ENCODE measurements at regions not wholly inside any gene's neighbourhood (a gene's known extent, or its start where the extent isn't known, plus 50 kb on each side); places are given as distances from the start of the nearest gene placed in this dataset.

DNA sequence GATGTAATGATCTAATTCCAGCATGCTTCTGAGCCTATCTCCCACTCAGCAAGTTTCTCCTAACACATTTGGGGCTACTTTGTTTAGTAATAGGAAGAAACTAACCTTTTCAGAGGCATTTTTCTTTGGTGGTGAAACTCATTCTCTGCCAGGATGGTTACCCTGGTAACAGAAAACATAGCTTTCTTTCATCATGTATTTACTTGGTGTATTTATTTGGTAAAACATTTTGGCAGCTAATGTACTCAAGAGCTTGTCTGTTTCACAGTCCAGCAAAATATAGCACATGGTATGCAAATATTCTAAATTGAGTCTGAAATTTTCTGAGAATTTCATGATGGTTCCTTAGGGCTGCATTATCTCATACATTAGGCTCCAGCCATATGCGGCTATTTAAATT is 100.0 kb downstream of the SLC35B3 start:
- no peaks in the 10 kb centered on the region for H3K4me1 ChIP-seq
- no peaks in the 10 kb centered on the region for H3K27me3 ChIP-seq
- H3K36me3 ChIP-seq: no peaks in the 10 kb centered on the region
- H3K9me3 ChIP-seq: no peaks in the 10 kb centered on the region
- WGBS, 4 donors: 89 to 97% (median 95%) methylated on average over 1 of the region's 1 CpG
- H3K27ac ChIP-seq: no peak overlapping the region
- intact Hi-C loops (cut with DNase I): no loop called here
- no peak overlapping the region for H3K4me3 ChIP-seq
- no peak for ATAC-seq
- TF ChIP-seq, protein P1, sequence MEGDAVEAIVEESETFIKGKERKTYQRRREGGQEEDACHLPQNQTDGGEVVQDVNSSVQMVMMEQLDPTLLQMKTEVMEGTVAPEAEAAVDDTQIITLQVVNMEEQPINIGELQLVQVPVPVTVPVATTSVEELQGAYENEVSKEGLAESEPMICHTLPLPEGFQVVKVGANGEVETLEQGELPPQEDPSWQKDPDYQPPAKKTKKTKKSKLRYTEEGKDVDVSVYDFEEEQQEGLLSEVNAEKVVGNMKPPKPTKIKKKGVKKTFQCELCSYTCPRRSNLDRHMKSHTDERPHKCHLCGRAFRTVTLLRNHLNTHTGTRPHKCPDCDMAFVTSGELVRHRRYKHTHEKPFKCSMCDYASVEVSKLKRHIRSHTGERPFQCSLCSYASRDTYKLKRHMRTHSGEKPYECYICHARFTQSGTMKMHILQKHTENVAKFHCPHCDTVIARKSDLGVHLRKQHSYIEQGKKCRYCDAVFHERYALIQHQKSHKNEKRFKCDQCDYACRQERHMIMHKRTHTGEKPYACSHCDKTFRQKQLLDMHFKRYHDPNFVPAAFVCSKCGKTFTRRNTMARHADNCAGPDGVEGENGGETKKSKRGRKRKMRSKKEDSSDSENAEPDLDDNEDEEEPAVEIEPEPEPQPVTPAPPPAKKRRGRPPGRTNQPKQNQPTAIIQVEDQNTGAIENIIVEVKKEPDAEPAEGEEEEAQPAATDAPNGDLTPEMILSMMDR (IDR thresholded peaks at IDR 0.05): no peak
- TF ChIP-seq POLR2A (IDR thresholded peaks at IDR 0.05): no peak
- no peak for DNase-seq

DNA sequence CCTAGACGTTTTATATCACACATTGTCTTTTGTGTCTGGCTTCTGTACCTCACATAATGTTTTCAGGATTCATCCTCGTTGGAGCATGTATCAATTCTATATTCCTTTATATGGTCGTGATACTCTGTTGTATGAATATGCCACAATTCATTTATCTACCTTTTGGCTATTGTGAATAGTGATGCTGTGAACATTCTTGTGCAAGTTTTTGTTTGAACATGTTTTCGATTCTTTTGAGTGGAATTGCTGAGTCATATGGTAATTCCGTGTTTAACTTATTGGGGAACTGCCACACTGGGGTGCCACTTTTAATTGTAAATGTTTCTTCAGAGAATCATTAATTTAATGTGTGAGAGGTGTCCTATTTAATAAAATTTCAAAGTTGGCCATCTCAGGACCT is 101.2 kb downstream of the SLC35B3 start:
- TF ChIP-seq POLR2A (IDR thresholded peaks at IDR 0.05): no peak
- TF ChIP-seq, protein P1 (IDR thresholded peaks at IDR 0.05): no peak
- no peaks in the 10 kb centered on the region for H3K27me3 ChIP-seq
- no peak for DNase-seq
- no peak overlapping the region for H3K27ac ChIP-seq
- H3K4me3 ChIP-seq: no peak overlapping the region
- no peaks in the 10 kb centered on the region for H3K36me3 ChIP-seq
- H3K4me1 ChIP-seq: no peaks in the 10 kb centered on the region
- intact Hi-C loops (cut with DNase I): no loop called here
- no peak for ATAC-seq
- 64 to 68% (median 68%) methylated on average over 5 of the region's 5 CpGs for WGBS, 4 donors
- peaks cover 0 to under 1% (median 0%) of the 10 kb centered on the region in 12 donors for H3K9me3 ChIP-seq

DNA sequence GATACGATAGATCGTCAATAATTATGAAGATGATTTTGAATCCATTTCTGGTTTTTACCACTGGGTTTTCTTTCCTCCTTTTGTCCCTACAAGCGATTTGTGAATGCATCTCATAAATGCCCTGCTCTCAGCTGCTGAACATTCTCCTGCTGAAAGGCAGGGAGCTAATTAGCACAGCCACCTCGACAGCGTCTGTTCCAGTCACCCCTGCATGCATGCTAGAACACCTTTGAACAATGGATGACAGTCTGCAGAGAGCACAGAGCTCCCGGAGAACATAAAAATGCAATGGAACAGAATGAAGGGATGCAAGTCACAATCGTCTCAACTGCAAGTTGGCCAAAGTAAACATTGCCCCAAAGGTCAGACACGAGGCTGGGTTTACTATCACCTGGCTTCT is 105.8 kb downstream of the SLC35B3 start:
- intact Hi-C loops (cut with DNase I): no loop called here
- TF ChIP-seq, protein P1 (IDR thresholded peaks at IDR 0.05): no peak
- no peak for TF ChIP-seq POLR2A (IDR thresholded peaks at IDR 0.05)
- Histone ChIP-seq H3K36me3 (no peaks in the 10 kb centered on the region), H3K4me3 (no peak overlapping the region), H3K9me3 (peaks cover 0 to 3% (median 0%) of the 10 kb centered on the region in 12 donors), H3K27me3 (no peaks in the 10 kb centered on the region), H3K27ac (no peak overlapping the region), H3K4me1 (no peaks in the 10 kb centered on the region)
- ATAC-seq: no peak
- WGBS, 4 donors: 56 to 60% (median 59%) methylated on average over 8 of the region's 8 CpGs
- DNase-seq: no peak

DNA sequence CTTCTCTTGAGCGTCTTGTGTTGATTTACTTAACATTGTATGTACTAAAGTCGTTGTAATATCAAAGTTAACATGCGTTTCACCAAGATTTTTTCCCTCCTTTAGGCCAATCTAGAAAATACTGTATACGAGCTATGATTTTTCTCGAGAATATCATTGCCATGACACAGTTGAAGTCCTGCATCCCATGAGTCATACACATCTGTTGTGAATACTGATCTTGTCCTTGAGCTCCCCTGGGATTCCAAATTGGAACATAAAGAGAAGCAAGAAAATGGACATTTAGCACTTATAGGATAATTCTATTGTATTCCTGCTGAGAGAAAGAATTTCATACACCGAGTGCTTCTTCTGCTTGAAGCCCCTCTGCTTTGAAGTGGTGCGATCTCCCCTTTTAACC is 109.6 kb downstream of the SLC35B3 start:
- ATAC-seq: no peak
- no peak overlapping the region for H3K4me3 ChIP-seq
- no peaks in the 10 kb centered on the region for H3K4me1 ChIP-seq
- 66 to 83% (median 75%) methylated on average over 7 of the region's 7 CpGs for WGBS, 4 donors
- no peak for TF ChIP-seq POLR2A (IDR thresholded peaks at IDR 0.05)
- TF ChIP-seq, protein P1 (IDR thresholded peaks at IDR 0.05): no peak
- no peaks in the 10 kb centered on the region for H3K36me3 ChIP-seq
- no peaks in the 10 kb centered on the region for H3K27me3 ChIP-seq
- H3K9me3 ChIP-seq: peaks cover 0 to 3% (median 0%) of the 10 kb centered on the region in 12 donors
- no peak overlapping the region for H3K27ac ChIP-seq
- intact Hi-C loops (cut with DNase I): no loop called here
- no peak for DNase-seq
